Uterus (tissue), 3 donors: ENCODE measurements at regions not wholly inside any gene's neighbourhood (a gene's known extent, or its start where the extent isn't known, plus 50 kb on each side); places are given as distances from the start of the nearest gene placed in this dataset.

Experiments
- DNase-seq, 2 donors: peaks; one replicate each; pipeline ENCODE4 v3.0.0-alpha.2; 2019 to 2020
- H3K27ac ChIP-seq, 2 donors: fragments of 200-600 bp; sonication (generic); 1 replicate in 1 of 2; 2 replicates in 1 of 2; pipeline ENCODE4 v1.5.1; 2016 to 2018
- H3K27me3 ChIP-seq, 2 donors: fragments of 200-600 bp; sonication (generic); one replicate each; pipeline ENCODE4 v1.5.1; 2018 to 2019; ENCODE audit warnings: control low read depth in 1 of 2
- H3K36me3 ChIP-seq, 2 donors: fragments of 200-600 bp; sonication (generic); one replicate each; pipeline ENCODE4 v1.5.1; 2019; ENCODE audit warnings: control low read depth in 1 of 2
- H3K4me1 ChIP-seq, 2 donors: fragments of 200-600 bp; sonication (generic); one replicate each; pipeline ENCODE4 v1.5.1; 2018 to 2019; ENCODE audit warnings: control low read depth in 1 of 2
- H3K4me3 ChIP-seq, 2 donors: fragments of 200-600 bp; sonication (generic); 1 replicate in 1 of 2; 2 replicates in 1 of 2; pipeline ENCODE4 v1.5.1; 2018 to 2019; ENCODE audit warnings: mild to moderate bottlenecking in 1 of 2
- H3K9me3 ChIP-seq, 2 donors: fragments of 200-600 bp; sonication (generic); one replicate each; pipeline ENCODE4 v1.5.1; 2019; ENCODE audit warnings: control low read depth in 1 of 2
- CTCF ChIP-seq, 4 experiments: fragments of 200-600 bp in 2 of 4; fragments of 450-650 bp in 2 of 4; sonication (generic) in 2 of 4; IDR thresholded peaks; one replicate each; pipeline ENCODE4 v1.5.1; 2016 to 2019; ENCODE audit warnings: antibody characterized with exemption in 4 of 4, mild to moderate bottlenecking in 2 of 4, moderate library complexity in 1 of 4
- POLR2A ChIP-seq, 2 donors: fragments of 450-650 bp; IDR thresholded peaks; one replicate each; pipeline ENCODE4 v1.6.1; 2016; ENCODE audit warnings: antibody characterized with exemption in 2 of 2, mild to moderate bottlenecking in 1 of 2, moderate library complexity in 1 of 2
- intact Hi-C: fragments of 100-400 bp; cut with DNase I; formaldehyde crosslinking; loops from one replicate; pipeline ENCODE4 v1.15.1; 2023; ENCODE audit warnings: low total_unique reads
- donor health status: DM: yes; HTN: yes; CAD: no.

GRCh38 chr4:181647396-181648147 is 595.6 kb upstream of the TENM3 start:
- Histone ChIP-seq H3K9me3 (no peaks in the 10 kb centered on the region), H3K36me3 (no peaks in the 10 kb centered on the region), H3K4me1 (no peaks in the 10 kb centered on the region), H3K27ac (no peak overlapping the region), H3K27me3 (no peaks in the 10 kb centered on the region), H3K4me3 (no peak overlapping the region)
- no peak for DNase-seq
- TF ChIP-seq CTCF (IDR thresholded peaks at IDR 0.05) = no peak
- no peak for TF ChIP-seq POLR2A (IDR thresholded peaks at IDR 0.05)
- intact Hi-C loops = no loop called here

DNA sequence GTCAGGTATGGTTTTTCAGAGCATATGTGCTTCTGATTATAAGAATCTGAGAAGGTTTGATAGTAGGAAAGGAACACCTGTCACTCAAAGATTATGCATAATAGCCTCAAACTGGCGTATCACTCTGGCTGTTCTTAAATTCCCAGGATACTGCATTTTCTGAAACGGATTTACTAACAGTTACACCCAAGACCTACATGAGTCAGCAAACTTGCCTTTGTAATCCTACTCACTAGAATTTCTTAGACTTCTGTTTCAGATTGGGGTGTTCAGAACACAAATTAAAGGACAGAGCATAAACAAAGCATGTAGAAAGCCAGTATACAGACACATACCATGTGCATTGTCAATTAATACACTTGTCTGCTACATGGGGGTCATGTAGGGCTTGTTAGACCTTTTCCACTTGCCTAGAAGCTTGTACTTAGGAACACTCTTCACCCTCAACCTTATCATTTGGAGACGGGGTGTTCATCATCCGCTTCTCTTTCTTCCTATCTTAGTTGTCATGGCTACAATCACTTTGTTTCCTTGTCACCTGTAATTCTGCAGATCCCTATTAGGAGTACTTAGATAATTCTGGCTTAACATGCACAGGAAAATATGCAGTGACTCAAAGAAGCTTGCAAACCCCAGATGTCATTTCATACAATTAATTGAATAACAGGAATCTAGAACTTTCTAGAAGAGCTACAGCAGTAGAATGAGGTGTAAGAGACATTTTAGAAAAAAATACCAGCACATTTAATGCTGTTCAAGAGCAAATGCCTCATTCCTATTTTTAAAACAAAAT is 593.0 kb upstream of the TENM3 start:
- H3K4me3 ChIP-seq = no peak overlapping the region
- no peak for DNase-seq
- H3K36me3 ChIP-seq = no peaks in the 10 kb centered on the region
- intact Hi-C loops = no loop called here
- H3K9me3 ChIP-seq = no peaks in the 10 kb centered on the region
- no peaks in the 10 kb centered on the region for H3K27me3 ChIP-seq
- H3K4me1 ChIP-seq = no peaks in the 10 kb centered on the region
- TF ChIP-seq CTCF (IDR thresholded peaks at IDR 0.05) = no peak
- no peak for TF ChIP-seq POLR2A (IDR thresholded peaks at IDR 0.05)
- H3K27ac ChIP-seq = no peak overlapping the region

DNA sequence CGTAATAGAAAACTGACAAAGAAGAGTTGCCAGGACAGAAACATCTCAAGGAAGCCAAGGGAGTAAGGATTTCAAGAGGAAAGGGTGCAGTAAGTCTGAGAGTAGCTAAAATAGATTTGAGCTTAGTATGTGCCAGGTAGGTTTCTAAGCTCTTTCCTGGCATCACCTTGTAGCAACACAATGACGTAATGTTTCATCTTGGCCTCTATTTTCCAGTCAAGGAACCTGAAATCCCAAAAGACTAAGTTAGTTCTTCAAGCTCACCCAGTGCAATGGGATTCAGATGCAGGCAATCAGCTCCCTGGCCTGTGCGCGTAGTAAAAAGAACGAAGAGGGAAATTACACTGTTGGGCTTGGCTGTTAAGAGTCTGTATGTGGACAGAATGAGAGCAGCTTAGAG is 586.5 kb upstream of the TENM3 start:
- no peaks in the 10 kb centered on the region for H3K4me1 ChIP-seq
- TF ChIP-seq CTCF (IDR thresholded peaks at IDR 0.05) = no peak
- no peak for TF ChIP-seq POLR2A (IDR thresholded peaks at IDR 0.05)
- H3K4me3 ChIP-seq = no peak overlapping the region
- H3K9me3 ChIP-seq = no peaks in the 10 kb centered on the region
- no peak for DNase-seq
- H3K36me3 ChIP-seq = no peaks in the 10 kb centered on the region
- H3K27ac ChIP-seq = no peak overlapping the region
- intact Hi-C loops = no loop called here
- H3K27me3 ChIP-seq = no peaks in the 10 kb centered on the region

- no peak overlapping the region for H3K27ac ChIP-seq
These were observed 584.0 kb upstream of the TENM3 start for GRCh38 chr4:181659202-181659601.

More at GRCh38 chr4:181659202-181659601, 584.0 kb upstream of the TENM3 start:
- Histone ChIP-seq H3K27me3 (no peaks in the 10 kb centered on the region), H3K9me3 (no peaks in the 10 kb centered on the region), H3K36me3 (no peaks in the 10 kb centered on the region), H3K4me1 (no peaks in the 10 kb centered on the region), H3K4me3 (no peak overlapping the region)
- no peak for DNase-seq
- intact Hi-C loops = no loop called here
- TF ChIP-seq CTCF (IDR thresholded peaks at IDR 0.05) = no peak
- no peak for TF ChIP-seq POLR2A (IDR thresholded peaks at IDR 0.05)
